Epithelial cell of proximal tubule (primary cell): ENCODE measurements at regions not wholly inside any gene's neighbourhood (a gene's known extent, or its start where the extent isn't known, plus 50 kb on each side); places are given as distances from the start of the nearest gene placed in this dataset.

Experiments
- DNase-seq: peaks from one replicate; pipeline ENCODE4 v3.0.0-alpha.2; 2011; ENCODE audit warnings: low read depth
- H3K4me3 ChIP-seq: 2 replicates; pipeline ENCODE4 v1.5.1; 2011; ENCODE audit warnings: low read depth, mild to moderate bottlenecking, low read length
- TF ChIP-seq, protein P1 (sequence below): conservative IDR thresholded peaks from 2 replicates; pipeline ENCODE4 v1.5.1; 2012; ENCODE audit warnings: low read depth, mild to moderate bottlenecking, low read length

DNA sequence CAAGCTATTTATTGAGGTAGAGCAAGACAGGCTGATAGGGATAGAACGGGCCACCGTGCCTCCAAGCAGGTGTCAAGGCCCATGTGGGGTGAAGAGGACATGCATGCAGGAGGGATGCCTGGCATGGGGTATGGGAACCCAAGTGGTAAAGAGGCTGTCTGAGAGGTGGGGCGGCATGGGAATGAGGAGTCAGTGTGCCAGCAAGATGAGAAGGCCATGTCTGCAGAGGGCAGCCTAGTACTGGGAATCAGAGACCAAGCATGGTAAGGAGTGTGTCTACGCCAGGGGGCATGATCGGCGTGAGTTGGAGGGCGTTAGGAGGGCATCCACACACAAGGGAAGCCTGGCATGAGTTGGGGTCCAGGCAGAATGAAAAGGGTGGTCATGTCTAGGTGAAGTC lies 303.7 kb upstream of the PLD5 start:
- DNase-seq = no peak
- TF ChIP-seq, protein P1, sequence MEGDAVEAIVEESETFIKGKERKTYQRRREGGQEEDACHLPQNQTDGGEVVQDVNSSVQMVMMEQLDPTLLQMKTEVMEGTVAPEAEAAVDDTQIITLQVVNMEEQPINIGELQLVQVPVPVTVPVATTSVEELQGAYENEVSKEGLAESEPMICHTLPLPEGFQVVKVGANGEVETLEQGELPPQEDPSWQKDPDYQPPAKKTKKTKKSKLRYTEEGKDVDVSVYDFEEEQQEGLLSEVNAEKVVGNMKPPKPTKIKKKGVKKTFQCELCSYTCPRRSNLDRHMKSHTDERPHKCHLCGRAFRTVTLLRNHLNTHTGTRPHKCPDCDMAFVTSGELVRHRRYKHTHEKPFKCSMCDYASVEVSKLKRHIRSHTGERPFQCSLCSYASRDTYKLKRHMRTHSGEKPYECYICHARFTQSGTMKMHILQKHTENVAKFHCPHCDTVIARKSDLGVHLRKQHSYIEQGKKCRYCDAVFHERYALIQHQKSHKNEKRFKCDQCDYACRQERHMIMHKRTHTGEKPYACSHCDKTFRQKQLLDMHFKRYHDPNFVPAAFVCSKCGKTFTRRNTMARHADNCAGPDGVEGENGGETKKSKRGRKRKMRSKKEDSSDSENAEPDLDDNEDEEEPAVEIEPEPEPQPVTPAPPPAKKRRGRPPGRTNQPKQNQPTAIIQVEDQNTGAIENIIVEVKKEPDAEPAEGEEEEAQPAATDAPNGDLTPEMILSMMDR = no peak
- H3K4me3 ChIP-seq = no peak overlapping the region

DNA sequence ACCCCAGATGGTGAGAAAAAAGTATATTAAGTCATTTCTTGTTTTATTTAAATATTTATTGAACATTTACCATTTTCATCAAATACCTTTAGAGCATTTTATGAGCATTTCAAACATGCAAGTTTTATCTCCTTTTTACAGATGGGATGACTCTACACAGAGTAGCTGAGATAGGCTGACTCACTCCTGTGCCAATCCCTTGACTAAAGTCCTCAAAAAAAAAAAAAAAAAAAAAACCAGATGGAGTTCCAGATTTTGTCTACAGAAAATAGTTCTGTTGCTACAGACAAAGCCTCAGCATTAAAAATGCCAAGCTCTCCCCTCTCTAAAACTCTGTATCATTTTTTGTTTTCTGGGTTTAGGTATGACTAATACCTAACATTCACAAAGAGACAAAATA lies 303.0 kb upstream of the PLD5 start:
- DNase-seq = no peak
- TF ChIP-seq, protein P1 = no peak
- no peak overlapping the region for H3K4me3 ChIP-seq

DNA sequence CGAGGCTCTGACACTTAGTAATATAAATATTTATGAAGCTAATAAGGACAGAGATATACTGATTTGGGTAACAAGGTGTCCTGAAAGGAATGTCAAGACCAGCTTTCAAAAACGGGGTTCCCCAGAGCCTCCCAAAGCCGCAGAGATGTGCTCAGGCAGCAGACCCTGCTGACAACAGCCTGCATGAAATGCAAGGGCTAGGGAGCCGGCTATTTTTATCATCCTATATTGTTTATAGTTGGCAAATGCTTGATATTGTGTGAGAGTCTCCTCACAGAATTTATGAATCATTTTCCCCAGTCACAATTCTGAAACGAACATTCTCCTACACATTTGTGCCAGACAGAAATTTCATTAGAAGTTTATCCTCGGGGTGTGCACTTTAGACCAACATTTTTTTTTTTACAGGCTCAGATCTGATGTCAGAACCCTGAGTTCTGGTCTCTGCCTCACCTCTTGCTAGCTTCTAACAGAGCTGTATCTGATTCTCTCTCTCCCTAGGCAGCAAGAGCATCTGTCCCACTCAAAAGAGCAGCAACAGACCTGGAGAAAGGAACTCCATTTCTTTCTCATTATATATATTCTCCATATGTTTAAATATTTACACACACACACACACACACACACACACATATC lies 302.3 kb upstream of the PLD5 start:
- H3K4me3 ChIP-seq = no peak overlapping the region
- DNase-seq = no peak
- TF ChIP-seq, protein P1 = no peak

- no peak for DNase-seq
- no peak overlapping the region for H3K4me3 ChIP-seq
- TF ChIP-seq, protein P1 = no peak
Measured at GRCh38 chr1:242824435-242824834, 299.9 kb upstream of the PLD5 start.

DNA sequence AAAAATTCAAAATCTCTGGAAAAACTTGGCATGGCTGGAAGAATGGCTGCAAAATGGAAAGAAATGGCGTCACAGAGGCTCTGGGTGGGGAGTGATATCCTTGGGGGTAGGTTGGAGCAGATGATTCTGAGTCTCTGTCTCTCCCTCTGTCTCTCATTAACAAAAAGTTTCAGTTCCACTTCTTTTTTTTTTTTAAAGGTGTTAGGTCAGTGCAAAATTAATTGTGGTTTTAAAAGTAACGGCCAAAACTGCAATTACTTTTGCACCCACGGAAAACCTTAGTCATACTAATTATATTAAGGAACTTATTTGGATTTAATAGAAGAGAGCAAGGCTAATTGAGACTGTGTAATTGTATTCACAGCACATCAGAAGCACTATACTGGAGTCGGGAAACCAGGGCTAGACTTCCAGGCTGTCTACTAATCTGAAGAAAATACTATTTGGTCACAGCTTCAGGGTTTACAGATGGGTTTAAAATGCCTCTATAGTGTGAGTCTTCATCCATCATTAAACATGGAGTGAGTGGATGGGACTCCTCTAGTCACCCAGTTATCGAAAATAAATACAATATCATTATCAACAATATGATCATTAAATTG lies 289.1 kb upstream of the PLD5 start:
- no peak for DNase-seq
- no peak overlapping the region for H3K4me3 ChIP-seq
- TF ChIP-seq, protein P1 = no peak

DNA sequence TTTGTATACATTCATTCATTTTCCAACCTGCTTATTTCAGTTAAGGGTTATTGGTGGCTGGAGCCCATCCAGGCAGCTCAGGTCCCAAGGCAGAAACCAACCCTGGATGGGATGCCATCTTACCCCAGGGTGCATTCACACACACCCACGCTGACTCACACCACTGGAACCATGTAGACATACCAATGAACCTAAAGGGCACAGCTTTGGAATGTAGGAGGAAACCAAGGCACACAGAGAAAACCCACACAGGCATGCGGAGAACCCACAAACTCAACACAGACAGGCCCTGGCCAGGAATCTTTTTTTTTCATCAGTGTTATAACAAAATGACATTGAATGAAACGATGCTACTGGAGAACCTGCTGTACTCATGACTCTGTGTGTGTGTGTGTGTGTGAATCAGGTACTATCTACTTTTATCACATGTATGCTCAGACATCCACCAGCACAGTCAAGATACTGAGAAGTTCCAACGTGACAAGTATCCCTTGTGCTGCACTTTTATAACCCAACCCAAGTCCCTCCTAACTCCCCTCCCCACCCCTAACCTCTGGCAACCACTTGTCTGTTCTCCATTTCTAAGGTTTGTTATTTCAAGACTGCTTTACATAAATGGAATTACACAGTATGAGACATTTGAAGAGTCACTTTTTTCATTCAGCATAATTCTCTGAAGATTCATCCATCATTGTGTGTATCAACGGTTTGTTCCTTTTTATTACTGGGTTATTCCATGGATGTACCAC lies 286.8 kb upstream of the PLD5 start:
- no peak for DNase-seq
- H3K4me3 ChIP-seq = no peak overlapping the region
- TF ChIP-seq, protein P1 = no peak
